GM19455 (cell line): ENCODE measurements at regions not wholly inside any gene's neighbourhood (a gene's known extent, or its start where the extent isn't known, plus 50 kb on each side); places are given as distances from the start of the nearest gene placed in this dataset.
"Not testable (repeated sequence)": the region's sequence is repeated elsewhere in the genome, so short reads cannot be mapped to it uniquely, and the experiment has no call there.

ENCODE experiments used
- ATAC-seq: cut with Tn5 transposase; IDR thresholded peaks from one replicate; pipeline ENCODE4 v1.9.1; 2021; ENCODE audit not compliant: unreplicated experiment

DNA sequence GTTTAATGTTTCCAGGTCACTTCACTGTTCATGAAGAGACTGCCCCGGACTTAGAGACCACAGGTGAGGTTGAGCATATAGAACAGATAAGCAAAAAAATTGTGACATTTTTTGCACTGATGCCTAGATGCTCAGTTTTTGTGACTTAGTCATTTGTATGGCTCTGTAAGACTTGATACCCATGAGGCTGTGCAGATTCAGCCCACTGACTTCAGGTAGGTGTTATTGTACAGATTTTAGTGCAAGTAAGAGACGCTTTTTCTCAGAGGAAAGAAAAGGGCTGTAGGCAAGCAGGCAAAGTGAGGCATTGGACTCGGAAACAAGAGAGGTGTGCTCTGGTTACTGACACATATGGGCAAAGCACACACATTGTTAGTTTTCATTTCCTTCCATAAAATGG is 820.1 kb upstream of the SORCS1 start:
- ATAC-seq = no peak

- no peak for ATAC-seq
Measured at GRCh38 chr10:107984149-107984548, 819.6 kb upstream of the SORCS1 start.

DNA sequence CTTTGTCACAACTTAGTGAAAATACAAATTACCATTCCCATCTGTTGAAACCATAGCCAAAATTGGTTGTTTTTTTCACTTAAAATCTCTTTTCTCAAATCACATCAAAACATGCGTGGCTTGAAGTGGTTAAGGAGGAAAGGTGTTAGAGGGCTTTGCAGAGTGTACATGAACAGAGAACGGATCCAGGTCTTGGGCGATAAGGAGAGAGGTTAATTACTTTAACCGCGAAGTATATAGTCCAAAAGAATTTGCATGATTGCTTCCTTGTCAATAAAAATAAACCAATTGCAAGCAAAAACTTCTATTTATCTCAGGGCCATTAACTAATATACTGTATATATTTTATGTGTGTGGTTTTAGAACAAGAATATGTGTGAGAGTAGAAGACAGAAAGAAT is 813.9 kb upstream of the SORCS1 start:
- no peak for ATAC-seq

DNA sequence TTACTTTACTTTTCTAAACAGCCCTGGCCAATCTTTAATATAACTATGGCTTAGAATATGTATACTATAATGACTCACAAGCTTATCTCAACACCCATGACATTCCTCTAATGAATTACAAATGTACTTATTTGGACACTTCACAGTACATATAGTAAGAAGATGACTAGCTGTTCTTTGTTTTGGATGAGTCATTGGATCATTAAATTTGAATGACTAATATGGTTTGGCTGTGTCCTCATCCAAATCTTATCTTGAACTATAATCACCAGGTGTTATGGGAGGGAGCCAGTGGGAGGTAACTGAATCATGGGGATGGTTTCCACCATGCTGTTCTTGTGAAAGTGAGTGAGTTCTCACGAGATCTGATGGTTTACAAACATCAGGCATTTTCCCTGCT is 807.5 kb upstream of the SORCS1 start:
- ATAC-seq = no peak

DNA sequence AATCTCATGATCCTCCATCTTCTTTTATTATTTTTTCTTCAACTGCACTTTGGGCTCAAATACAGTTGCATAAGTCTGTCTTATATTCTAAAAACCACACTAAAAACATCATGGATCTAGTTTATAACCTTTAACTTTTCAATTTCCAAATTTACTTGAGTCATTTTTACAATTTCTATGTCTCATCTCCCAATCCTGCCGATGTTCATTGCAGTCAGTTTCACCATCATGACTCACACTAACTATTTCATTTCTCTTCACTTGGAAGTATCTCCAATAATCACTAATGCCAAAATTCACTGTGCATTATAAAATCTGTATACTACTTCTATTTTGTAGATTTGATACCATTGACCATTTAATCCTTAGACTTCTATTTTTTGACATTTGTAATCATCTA is 806.9 kb upstream of the SORCS1 start:
- no peak for ATAC-seq

DNA sequence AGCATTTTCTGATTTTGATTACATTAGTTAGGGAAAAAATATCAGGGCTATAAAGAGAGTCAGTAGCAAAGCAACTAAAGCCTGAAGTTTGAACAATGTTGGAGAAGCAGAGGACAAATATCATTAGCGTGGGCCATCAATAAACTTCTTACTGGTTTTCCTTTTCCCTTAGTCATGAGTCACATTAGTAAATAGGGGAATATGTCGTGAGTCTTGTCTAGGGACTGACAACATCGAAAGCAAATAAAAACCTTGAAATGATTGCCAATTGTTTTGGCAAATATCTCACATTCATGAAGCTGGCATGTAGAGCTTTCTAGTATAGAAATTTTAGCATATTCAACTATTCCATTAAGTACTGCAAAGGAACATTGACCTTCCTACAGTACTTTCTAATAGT is 806.0 kb upstream of the SORCS1 start:
- no peak for ATAC-seq

DNA sequence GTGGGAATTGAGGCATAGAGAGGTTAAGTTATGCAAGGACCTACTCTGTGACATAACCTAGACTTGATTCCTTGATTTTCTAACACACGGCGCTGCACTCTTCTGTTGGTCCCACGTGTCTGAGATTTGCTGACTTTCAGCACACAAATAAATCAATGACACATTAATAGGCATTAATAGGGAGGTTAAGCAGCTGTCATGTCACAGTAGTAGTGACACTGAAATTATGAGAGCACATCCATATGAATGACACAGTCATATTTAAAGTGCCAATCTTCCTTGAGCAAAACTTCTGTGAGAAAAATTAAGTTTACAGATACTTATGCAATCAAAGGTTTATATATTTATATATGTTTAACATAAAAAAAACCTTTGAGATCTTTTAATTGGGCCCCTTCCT is 805.4 kb upstream of the SORCS1 start:
- no peak for ATAC-seq

GRCh38 chr10:107966826-107967225 is 802.3 kb upstream of the SORCS1 start:
- no peak for ATAC-seq

- ATAC-seq = no peak
Measured at GRCh38 chr10:107952649-107953556, 788.4 kb upstream of the SORCS1 start.

GRCh38 chr10:107950411-107951062 is 786.0 kb upstream of the SORCS1 start:
- not testable (repeated sequence) for ATAC-seq

DNA sequence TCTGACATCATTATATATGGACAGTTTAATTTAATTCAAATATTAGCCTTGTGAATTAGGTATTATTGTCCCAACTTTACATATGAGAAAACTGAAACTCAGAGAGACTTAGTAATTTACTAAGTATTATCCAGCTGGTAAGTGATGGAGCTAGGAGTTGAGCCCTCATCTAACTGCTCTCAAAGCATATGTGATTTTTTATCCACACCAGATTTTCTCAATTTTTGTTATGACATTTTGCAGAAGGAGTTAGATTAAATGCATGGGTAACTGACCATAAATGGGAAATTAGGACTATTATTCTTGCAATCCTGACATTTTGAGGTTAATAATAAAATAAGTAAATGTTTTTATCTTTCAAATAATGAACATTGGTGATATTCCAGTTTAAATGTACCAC is 778.3 kb upstream of the SORCS1 start:
- no peak for ATAC-seq

- ATAC-seq = no peak
Measured at GRCh38 chr10:107933076-107933475, 768.6 kb upstream of the SORCS1 start.

GRCh38 chr10:107931808-107932207 is 767.3 kb upstream of the SORCS1 start:
- ATAC-seq = no peak

GRCh38 chr10:107930037-107930436 is 765.5 kb upstream of the SORCS1 start:
- ATAC-seq = no peak

GRCh38 chr10:107924458-107924857 is 760.0 kb upstream of the SORCS1 start:
- no peak for ATAC-seq

- ATAC-seq = no peak
Measured at GRCh38 chr10:107919626-107920235, 755.2 kb upstream of the SORCS1 start.

GRCh38 chr10:107918171-107918570 is 753.7 kb upstream of the SORCS1 start:
- ATAC-seq = no peak

DNA sequence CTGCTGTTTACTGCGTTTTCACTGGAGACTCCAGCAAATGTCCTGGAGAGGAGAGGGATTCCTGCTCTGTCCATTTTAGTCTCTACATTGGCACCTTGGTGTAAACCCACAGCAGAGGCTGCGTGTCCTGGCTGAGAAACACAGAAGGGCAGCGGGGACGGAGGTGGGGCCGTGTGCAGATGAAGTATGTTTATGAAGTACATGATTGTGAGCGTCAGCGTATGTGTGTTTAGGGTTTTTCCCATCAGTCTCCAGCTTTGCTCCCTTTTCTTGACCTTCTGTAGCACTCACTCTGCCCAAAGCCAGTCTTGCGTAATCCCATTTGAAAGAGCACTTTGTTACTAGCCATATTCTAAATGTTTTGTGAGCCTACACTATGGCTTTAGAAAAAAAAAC is 750.7 kb upstream of the SORCS1 start:
- ATAC-seq = no peak

DNA sequence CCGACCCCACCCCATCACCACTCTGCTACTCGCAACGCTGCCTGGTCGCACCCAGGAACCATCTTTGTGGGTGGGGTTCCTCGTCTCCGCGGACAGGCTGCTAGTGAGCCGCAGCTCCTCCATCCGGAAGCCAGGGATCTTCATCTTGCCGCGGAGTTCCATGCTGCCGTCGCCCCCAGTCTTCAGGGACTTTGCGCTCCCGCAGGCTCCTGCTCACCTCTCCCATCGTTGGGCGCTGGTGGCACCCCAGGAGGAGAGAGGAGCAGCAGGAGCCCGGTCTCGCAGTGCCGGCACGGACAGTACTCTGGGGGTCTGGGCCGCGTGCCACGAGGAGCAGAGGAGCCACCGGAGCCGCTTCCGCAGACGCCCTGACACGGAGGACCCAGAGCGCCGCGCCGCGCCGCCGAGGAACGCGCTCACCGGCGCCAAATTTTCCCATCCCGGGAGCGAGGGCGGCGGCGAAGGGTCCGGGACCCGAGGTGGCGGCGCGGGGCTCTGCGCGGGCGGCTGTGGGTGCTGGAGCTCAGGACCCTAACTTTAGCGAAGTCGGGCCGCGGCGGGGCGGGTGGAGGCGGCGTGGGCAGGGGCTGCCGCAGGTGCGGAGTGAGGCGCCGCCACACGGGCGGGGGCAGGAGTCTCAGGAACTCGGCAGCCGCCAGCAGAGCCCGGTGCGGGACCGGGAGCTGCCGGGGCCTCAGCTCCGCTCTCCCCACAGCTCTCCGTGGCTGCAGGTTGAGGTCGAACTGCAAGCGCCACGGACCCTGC is 750.1 kb upstream of the SORCS1 start:
- no peak for ATAC-seq

GRCh38 chr10:107913317-107914294 is 749.1 kb upstream of the SORCS1 start:
- ATAC-seq = no peak
